GM12891 (cell line): ENCODE measurements at regions not wholly inside any gene's neighbourhood (a gene's known extent, or its start where the extent isn't known, plus 50 kb on each side); places are given as distances from the start of the nearest gene placed in this dataset.

ENCODE experiments used
- PAX5 ChIP-seq: IDR thresholded peaks from 2 replicates; pipeline ENCODE4 v1.6.1; 2011; ENCODE audit warnings: low read length, moderate library complexity, mild to moderate bottlenecking; ENCODE audit not compliant: insufficient read depth, severe bottlenecking
- POLR2A ChIP-seq: IDR thresholded peaks from 2 replicates; pipeline ENCODE4 v1.6.1; 2011; ENCODE audit warnings: low read depth, low read length, control low read depth
- POLR2AphosphoS5 ChIP-seq: IDR thresholded peaks from 2 replicates; pipeline ENCODE4 v1.6.1; 2011; ENCODE audit warnings: low read depth, low read length, control low read depth
- SPI1 ChIP-seq: IDR thresholded peaks from 2 replicates; pipeline ENCODE4 v1.6.1; 2011; ENCODE audit warnings: low read depth, low read length, control low read depth
- TAF1 ChIP-seq: IDR thresholded peaks from 2 replicates; pipeline ENCODE4 v1.6.1; 2011; ENCODE audit warnings: low read depth, low read length, control low read depth

- TF ChIP-seq POLR2A (no peak), POLR2AphosphoS5 (no peak), TAF1 (no peak), PAX5 (no peak), SPI1 (no peak)
Observed at GRCh38 chr17:13302419-13302818, 284.6 kb upstream of the ELAC2 start.
